GM19468 (cell line): ENCODE measurements at regions not wholly inside any gene's neighbourhood (a gene's known extent, or its start where the extent isn't known, plus 50 kb on each side); places are given as distances from the start of the nearest gene placed in this dataset.

ENCODE experiments used
- ATAC-seq: cut with Tn5 transposase; IDR thresholded peaks from one replicate; pipeline ENCODE4 v1.9.1; 2021; ENCODE audit warnings: mild to moderate bottlenecking, moderate library complexity, moderate number of reproducible peaks; ENCODE audit not compliant: unreplicated experiment; ENCODE audit errors: extremely low read depth

DNA sequence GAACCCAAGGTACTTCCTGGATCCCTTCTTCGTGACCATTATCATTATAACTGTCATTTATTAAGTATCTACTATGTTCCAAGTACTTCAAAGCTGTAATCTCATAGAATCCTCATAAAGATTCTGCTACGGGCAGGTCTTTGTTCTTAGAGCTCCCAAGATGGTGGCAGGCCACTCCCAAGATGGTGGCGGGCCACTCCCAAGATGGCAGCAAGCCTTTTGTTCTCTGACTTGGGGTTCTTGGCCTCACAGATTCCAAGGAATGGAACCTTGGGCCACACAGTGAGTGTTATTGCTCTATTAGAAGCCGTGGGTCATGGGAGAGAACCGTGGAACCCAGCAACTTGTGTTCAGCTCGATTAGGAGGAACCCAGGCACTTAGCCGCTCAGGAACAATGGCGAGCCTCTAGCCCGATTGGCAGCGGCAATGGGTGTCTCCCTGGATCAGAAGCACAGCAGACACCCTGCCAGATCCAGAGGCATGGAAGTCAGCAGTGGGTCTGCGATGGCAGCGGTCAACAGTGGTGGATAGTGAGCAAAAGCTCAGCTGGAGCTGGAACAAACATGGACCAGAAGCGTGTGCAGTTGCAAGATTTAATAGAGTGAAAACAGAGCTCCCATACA lies 193.7 kb upstream of the BTG1 start:
- ATAC-seq = no peak

DNA sequence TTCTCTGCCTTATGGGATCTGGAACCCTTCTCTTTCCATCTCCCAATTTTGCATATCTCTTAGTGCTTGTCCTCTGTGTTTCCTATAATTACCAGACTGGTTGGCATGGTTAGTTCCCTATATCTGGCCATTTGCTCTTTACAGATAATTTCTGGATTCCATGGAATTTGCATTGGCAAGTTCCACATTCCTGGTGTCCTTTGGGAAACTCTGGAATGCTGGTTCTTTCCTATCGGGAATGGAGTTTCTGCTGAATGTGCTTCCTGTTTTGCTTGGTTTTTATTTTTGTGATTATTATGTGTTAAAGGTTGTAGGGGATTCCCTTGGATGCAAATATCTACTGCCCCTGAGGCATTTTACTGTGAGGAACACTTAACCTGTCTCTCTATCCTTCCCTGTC lies 193.0 kb upstream of the BTG1 start:
- no peak for ATAC-seq

DNA sequence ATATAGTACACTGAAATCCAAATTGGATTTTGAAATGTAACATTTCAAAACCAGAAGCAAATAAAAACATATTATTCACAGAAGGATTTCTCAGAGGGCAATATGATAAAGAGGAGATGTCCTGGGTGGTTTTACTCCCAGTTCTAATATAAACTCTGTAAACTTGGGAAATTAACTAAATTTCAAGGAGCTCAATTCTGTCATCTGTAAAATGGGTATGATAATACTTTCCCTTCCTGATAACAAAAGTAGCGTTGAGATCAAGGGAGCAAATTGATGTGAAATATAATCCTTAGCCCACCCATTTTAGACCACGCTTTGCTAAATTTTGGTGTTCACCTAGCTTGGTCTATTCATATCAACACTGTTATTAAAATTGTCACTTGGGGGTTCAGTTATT lies 192.5 kb upstream of the BTG1 start:
- ATAC-seq = no peak

DNA sequence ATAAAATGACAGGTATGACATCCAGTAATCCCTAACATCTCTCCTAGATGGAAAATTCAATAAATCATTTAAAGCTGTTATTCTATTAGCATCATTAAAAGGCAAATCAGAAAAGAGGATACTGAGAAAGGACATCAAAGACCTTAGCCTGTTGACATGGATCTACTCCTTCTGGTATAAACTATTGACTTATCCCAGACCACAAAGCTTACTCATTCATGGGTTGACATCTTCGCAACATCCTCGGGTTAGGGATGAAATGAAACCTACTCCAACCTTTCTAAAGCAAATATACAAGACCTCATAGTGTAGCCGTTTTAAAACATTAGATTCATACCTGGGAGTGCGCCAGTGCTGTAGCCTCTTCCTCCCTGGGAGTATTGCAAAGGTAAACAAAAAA lies 191.5 kb upstream of the BTG1 start:
- no peak for ATAC-seq

DNA sequence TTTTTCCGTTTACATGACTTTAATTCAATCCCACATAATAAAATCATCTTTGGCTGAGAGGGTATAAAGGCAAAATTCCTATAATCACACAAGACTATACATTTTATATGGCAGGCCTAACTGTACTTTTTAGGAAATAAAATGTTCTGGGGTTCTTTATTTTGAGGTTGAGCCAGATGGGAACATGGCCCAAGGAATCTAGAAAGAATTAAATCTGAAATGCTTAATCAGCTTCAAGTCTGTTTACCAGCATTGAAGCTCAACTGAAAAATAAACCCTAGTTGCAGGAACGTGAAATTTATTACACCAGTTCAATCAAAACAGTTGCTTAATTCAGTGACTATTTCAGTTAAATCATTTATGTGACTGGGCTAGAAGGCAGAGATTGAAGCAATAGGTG lies 191.0 kb upstream of the BTG1 start:
- no peak for ATAC-seq

DNA sequence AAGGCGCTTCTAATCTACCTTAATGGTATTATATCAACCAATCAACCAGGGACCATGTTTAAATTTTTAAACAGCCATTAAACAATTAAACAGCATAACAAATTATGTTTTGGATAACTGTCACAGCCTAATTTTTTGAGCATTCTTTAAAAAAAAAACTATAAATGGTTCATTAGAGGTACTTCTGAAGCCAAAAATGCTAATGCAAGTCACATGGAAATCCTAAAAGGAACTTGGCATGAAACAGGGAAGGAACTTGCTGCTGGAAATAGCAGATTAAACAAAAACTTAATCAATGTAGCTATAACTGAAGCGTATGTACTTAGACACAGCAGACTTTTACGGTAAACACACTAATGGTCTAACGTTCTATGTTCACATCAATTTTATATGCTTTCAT lies 190.2 kb upstream of the BTG1 start:
- ATAC-seq = no peak

DNA sequence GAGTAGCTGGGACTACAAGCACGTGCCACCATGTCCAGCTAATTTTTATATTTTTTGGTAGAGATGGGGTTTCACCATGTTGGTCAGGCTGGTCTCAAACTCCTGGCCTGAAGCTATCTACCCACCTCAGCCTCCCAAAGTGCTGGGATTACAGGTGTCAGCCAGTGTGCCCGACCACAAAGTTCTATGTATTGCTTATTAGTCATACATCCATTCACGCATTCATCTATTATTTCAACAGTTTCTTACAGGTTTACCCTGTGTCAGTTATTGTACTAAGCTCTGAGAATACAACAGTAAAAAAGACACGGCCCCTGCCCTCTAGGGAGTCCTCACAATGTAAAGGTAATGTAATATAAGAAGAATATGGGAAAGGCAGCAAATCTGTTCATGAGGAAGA lies 188.9 kb upstream of the BTG1 start:
- no peak for ATAC-seq

DNA sequence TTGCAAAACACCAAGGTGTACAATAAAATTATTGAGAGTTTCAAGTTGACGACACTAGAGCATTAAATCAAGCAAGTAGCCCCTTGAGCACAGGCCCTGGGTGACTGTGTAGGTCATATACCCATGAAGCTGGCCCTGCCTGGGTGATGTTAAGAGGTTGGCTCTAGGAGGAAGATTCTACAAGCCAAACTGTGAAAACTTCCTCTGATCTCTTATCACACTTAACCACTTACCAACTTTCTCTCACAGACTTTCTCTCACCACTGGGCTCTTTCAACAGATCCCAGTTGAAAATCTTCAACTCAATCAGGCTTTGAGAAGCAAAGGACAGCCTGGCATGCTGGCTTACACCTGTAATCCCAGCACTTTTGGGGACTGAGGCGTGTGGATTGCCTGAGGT lies 186.9 kb upstream of the BTG1 start:
- ATAC-seq = no peak

DNA sequence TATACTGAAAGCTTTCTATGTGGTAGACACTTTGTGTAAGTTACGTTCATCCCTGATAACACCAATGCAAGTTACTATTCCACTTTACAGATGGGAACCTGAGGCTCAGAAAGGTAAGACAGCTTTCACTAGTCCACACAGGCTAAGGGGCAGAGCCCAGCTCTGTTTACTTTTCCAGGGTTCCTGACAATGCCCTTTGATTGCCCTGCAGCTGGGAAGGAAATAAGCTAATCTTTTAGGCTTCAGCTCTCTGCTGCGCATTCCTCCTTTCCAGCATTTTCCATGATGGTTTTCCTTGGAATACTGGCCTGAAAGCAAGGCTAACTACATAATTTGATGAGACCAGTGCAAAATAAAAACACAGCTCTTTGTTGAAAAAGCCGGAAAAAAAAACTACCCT lies 185.7 kb upstream of the BTG1 start:
- ATAC-seq = no peak

DNA sequence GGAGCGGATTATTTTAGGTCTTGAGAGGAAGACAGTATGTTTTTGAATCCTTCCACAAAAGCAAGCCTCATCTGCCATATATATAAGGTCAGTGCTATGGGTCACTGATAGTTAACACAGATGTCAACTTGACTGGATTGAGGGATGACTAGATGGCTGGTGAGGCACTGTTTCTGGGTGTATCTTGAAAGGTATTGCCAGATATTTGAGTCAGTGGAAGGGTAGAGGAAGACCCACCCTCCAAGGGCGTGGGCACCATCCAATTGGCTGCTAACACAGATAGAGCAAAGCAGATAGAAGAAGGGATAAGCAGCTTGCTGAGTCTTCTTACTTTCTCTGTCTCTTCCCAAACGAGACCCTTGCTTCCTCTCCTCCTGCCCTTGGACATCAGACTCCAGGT lies 185.0 kb upstream of the BTG1 start:
- no peak for ATAC-seq

DNA sequence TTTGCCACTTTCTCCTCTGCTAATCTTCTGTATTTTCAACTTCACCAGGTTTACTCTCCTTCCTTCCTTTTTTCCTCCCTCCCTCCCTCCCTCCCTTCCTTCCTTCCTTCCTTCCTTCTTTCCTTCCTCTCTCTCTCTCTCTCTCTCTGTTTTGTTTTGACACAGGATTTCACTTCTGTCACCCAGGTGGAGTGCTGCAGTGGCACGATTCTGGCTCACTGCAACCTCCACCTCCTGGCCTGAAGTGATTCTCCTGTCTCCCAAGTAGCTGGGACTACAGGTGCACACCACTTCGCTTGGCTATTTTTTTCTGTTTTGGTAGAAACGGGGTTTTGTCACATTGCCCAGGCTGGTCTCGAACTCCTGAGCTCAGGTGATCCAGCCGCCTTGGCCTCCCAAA lies 181.2 kb upstream of the BTG1 start:
- no peak for ATAC-seq

DNA sequence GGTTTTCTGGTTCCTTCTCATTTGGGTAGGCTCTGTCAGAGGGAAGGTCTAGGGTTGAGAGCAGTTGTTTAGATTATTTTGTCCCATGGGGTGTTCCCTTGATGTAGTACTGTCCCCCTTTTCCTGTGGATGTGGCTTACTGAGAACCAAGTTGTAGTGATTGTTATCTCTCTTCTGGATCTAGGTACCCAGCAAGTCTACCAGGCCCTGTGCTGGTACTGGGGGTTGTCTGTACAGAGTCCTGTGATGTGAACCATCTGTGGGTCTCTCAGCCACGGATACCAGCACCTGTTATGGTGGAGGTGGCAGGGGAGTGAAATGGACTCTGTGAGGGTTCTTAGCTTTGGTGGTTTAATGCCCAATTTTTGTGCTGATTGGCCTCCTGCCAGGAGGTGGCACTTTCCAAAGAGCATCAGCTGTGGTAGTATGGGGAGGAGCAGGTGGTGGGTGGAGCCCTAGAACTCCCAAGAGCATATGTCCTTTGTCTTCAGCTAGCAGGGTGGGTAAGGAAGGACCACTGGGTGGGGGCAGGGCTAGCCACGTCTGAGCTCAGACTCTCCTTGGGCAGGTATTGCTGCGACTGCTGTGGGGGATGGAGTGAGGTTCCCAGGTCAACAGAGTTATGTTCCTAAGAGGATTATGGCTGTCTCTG lies 179.3 kb upstream of the BTG1 start:
- ATAC-seq = no peak

DNA sequence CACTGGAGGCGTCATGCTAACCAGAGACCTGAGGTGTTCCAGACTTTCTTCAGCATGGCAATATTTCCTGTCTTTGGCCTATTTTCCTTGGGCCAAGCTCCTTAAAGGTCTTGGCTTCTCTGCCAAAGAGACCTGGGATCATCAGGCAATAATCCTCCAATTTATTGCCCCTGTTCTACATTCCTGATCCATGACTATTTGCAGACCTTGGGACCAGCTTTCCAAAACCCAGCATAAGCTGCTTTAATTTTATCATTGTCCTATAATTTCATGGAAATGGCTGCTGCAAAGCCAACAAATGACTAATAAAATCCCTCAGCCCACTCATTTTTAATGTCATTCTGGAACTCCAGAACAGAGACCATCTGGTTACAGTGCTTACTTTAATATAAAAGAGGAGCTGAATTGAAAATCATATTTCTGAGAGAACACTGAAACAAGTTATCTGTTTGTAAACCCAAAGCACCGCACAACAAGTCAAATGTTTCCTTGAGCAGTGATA lies 166.9 kb upstream of the BTG1 start:
- ATAC-seq = no peak

DNA sequence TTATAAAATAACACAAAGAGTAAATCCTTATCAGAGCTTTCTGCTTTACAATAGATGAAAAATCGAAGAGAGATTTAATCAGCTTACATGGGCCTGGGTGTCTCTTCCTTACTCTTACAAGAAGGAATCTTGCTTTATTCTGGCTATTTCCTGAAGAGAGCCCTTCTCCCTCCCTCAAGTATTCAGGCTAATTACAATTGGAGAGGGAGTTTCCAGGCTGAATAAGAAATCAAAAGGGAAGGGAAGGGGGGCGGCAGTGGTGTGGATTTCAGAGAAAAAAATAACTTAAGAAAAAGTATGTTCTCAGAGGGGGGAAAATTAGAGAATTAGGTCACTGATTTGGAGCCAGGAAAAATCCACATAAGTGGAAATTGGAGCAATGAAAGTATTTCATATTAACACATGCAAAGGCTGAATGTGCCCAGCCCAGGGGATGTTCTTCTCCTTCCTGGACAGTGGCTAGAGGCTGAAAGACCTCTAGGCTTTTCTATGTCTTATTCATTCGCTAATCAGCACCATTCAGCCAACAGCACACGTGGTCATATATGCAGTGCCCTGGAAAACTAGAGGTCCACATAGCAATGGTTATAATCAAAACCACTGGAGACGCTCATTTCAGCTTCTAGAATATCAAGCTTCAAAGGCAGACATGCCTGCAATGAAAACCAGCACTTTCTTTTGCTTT lies 158.9 kb upstream of the BTG1 start:
- ATAC-seq = no peak

DNA sequence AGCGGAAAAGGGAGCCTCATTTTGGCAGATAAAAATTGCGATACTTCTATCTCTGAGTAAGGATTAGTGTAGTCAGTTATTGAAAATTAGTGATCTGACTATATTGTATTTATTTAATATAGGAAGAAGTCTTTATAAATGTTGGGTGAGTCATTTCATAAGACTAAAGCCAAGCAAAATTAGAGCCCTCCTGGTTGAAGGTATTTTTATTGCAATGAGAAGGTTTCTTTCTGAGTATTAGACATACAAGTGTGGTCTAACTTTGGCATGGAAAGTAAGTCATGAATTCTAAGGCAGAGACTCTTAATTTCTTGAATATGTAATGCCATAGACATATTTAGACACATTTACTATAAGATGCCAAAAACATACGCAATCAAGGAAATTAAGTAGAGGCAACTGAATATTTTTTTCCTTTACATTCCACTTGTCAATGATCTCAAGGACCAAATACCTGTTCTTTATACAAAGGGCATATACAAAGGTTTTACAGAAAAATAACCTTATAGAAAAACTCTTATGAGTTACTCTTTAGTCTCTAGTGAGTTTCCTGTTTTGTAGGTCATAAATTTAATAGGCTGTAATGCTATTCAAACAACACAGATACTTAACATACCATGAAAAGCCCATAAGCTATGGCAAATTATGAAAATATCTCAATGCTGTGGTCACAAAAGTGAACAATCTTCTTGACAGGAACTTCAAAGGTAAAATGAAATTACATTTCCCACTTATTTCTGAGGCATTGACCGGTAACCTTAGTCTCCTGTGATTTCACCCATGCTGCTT lies 156.6 kb upstream of the BTG1 start:
- no peak for ATAC-seq

DNA sequence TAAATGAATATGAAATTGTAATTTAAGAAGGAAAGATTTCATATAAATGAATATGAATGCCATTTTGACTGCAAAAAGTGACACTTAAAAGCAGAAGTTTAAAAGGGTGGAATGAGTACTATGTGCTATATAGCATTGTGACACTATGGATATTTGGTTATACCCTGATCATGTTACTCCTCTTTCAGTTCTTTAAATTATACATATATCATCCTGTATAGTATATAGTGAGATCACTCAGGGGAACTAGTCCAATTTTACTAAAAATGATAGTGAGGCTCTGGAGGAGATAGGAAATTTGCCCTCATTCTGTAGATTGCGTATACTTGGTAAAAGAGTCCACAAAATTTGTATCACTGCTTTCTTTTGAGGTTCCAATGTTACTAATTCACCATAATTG lies 155.7 kb upstream of the BTG1 start:
- no peak for ATAC-seq

DNA sequence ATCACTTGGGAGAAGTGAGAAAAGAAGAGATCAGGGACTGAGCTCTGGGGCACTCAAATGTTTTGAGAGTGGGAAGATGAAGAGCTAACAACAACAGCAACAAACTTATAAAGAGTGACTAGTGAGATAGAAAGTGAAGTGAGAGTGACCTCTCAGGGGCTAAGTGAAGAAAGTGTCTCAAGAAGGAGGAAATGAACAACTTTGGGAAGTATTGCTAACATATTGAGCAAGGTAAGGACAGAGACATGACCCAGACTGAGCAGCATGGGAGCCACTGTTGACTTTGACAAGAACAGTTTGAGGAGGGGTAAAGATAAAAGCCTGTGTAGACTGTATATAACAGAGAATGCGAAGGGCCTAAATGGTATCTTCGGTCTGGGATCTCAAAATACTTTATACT lies 155.1 kb upstream of the BTG1 start:
- no peak for ATAC-seq

DNA sequence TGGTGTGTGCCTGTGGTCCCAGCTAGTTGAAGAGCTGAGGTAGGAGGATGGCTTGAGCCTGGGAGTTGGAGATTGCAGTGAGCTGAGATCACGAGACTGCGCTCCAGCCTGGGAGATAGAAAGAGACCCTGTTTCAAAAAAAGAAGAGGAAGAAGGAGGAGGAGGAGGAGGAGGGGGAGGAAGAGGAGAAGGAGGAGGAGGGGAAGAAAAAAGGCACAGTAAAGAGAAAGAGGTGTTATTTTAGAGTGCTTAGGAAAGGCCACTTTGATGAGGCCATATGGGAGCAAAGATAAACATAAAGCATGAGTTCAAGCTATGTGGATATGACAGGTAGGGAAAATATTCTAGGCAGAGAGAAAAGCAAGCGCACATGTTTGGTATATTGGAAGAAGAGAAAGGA lies 154.1 kb upstream of the BTG1 start:
- no peak for ATAC-seq

DNA sequence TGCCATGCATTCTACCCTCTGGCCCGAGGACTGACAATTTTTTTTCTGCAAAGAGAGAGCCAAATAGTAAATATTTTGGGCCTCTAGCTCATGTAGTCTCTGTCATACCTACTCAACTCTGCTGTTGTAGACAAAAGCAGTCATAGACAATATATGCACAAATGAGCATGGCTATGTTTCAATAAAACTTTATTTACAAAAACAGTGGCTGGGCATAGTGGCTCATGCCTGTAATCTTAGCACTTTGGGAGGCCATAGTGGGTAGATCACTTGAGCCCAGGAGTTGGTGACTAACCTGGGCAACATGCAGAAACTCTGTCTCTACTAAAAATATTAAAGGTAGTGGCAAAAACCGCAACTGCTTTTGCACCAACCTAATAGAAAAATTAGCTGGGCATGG lies 153.7 kb upstream of the BTG1 start:
- no peak for ATAC-seq

DNA sequence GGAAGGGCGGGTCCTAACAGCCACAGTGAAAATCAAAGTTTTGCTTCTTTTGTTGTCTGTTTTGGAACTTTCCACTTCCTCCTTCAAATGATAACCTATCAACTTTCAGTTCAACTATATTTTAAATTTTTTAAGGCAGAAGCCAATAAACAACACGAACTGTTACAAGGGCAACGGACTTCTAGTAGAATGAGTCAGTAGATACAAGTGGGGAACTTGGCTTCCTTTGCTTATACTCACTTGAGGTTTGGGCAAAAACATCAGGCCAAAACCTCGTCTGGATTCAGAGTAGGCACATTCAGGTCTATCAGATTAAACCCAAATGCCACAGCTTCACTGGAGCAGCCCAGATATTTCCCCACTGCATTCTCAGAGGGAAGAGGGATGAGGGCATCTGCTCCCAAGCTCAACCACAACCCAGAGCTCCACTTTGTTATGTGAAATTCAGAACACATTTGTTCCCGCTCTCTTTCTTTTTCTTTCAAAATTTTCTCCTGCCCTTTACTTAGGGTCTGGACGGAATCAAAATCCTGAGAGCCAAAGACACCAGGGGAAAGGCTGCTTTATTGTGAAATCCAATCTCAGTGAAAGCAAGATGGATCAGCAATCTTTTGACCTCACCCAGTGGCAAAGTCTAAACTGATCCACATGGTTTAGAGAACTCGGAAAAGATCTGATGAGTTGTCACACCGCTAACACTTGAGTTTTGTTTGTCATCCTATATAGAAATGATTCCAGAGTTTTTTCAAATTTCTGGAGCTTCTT lies 152.5 kb upstream of the BTG1 start:
- no peak for ATAC-seq
